ENCODE measurements at regions not wholly inside any gene's neighbourhood (a gene's known extent, or its start where the extent isn't known, plus 50 kb on each side); places are given as distances from the start of the nearest gene placed in this dataset.

DNA sequence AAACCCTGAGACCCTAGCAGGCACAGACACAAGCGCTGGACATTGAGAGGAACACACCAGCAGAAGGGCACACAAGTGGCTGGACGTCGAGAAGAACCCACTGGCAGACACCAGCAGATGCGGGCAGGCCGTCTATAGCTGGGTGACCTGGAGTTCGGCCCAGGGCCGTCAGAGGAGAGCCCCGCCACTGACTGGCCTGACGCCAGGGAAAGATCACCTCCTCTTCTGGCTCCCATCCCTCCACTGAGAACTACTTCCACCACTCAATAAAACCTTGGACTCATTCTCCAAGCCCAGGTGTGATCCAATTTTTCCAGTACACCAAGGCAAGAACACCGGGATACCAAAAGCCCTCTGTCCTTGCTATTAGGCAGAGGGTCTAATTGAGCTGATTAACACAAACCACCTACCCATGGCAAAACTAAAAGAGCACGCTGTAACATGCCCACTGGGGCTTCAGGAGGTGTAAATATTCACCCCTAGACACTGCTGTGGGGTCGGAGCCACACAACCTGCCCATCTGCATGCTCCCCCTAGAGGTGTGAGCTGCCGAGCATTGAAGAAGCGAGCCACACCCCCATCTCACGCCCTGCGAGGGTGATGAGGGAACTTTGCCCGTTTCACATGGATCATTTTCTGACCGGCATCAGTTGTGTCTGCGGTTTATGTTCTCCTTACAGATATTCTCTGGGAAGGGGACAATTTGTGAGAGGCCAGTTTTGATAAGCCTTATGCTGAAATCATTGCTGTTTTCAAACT lies 104.8 kb downstream of the HLX start:
- DNase-seq, result no peak

DNA sequence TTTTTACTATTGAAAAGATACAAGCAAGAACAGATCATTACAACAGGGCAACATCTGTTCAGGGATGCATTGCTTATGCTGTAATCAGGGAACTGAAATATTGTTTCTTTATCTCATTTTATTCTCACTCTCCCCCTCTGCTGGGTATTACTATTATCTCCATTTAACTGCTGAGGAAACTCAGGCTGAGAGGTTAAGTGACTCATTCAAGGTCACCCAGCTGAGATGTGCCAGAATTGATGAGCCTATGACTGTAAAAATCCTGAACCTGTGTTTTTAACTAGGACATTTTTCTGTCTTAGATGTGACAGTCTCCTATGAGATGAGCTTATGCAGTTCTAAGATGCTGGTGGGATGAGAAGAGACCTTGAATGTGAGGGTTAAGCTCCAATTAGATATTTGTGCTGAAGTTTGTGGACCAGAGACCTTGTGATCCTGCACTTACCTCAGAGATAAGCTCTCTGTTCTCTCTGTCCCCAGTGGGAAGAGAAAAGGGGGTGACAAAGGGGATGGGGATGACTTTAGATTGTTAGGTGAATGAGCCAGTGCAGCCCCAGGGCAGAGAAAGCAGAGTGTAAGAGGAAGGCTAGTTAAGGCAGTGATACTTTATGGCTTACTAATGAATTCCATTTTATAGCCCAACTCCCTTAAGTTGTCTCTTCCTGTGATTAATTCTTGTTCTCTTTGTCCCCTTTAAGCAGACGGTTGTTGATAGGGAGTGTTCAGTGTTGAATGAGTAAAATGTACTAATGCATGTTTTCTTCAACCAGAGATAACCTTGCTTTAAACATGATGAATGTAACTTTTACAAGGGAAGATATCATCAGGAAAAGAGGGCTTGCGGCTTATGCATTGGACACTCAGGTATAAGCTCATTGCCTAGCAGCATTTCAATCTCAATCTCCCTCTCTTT lies 111.4 kb downstream of the HLX start:
- peak in 1 of 2 donors; percentile 8 for DNase-seq

- no peak for DNase-seq
Observed at GRCh38 chr1:220991506-220991905, 112.3 kb downstream of the HLX start.

DNA sequence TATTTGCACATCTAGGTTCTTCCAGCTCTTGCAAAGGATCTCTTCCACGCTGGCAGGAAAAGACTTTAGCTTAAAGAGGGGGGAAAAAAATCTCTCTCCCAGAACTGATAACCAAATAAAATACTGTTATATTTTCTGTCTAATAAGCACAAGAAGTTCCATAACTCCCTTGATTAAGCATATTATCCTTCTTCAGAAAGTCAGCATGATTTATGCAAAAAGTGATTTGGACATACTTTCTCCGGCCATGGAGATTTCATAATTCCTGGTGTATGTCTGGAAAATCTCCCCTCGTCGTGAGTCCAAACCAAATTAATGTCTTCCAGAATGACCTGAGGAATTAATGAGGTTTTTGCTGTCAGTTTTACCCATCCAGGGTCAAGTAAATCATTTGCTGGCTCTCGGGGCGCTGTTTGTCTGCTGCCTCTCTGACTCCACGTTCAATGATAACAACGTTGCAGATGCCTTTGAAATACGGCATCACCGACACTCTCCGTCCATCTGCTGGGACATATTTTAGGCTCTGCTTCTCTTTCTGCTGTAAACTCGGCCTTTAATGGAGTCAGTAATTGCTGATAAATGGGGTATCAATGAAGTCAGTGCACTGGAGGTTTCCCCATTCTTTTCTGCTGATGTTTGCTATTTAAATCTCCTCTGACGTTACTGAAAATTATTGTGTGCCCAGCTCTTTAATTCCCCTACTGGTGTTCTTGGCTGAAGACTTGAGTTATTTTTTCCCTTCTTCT lies 112.9 kb downstream of the HLX start:
- DNase-seq, result no peak

- DNase-seq, result no peak
Observed at GRCh38 chr1:220992705-220993052, 113.4 kb downstream of the HLX start.

DNA sequence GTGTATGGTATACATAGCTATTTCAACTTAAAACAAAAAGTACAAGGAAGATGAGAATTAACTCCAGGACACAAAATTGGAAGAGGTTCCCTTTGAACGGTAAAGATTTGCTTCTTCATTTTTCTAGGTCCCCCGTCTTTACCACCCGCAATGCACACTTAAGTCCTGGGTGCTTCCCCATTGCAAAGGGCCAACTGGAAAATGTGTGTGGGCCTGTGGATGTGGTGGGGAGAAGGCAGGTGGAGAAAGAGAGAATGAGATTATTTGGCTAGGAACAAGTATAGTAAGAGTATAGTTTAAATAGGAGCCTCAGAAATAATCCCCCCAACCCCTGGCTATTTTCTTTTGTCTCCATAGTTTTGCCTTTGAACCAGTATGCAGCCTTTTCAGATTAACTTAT lies 115.4 kb downstream of the HLX start:
- no peak for DNase-seq

DNA sequence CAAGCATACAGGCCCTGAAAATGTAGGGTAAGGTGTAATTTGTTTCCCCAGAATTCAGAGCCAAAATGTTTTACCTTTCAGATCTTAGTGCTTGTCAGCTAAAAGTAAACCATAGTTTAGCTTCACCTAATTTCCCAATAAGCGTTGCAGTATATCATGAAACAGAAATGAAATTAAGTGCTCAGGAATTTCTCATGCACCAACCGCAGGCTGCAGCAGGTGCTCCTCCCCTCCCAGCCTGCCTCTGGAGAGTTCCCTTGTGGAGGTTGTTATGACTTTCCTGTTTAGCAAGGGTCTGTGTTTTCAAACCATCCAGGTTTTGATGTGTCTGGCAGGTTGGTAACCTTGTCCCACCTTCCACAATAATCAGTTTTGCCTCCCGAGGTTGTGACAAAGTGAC lies 118.5 kb downstream of the HLX start:
- no peak for DNase-seq

GRCh38 chr1:220999872-221000863 lies 120.9 kb downstream of the HLX start:
- DNase-seq, result peak; percentile 35 to 68

- DNase-seq, result no peak
Observed at GRCh38 chr1:221001167-221001566, 121.9 kb downstream of the HLX start.

DNA sequence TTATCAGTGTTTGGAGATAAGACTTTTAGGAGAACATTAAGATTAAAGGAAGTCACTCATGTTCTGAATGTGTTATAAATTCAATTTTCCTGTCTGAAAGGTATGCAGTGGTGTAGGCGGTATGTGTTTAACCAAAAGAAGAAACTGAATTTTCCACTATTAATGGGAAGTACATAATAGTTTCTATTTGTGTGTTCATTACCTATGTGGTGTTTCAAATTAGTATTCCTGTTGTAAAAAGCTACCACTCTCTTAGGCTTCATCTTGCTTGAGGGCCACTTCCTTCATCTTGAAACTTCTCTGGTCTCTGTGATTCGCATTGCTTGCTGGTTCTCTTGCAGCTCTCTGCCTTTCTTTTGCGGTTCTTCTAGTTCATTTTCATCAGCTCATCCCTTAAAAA lies 123.4 kb downstream of the HLX start:
- DNase-seq, result no peak

DNA sequence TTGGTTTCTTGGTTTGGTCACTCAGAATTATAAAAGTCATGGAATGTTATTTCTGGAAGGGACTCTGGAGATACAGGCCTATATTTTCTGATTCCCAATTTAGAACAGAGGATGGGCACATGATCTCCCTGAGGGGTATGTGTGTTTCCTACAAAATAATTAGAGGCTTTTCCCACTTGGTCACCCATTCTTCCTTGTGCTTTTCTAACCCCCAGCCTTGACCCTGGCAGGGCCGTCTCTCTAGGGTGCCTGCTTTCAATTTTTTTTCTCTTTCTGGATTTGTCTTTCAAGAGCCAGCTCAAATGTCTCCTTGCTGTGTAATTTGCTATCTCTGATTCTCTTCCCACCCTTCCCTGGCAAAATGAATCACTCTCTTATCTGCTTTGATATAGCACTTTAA lies 131.9 kb downstream of the HLX start:
- DNase-seq, result no peak

DNA sequence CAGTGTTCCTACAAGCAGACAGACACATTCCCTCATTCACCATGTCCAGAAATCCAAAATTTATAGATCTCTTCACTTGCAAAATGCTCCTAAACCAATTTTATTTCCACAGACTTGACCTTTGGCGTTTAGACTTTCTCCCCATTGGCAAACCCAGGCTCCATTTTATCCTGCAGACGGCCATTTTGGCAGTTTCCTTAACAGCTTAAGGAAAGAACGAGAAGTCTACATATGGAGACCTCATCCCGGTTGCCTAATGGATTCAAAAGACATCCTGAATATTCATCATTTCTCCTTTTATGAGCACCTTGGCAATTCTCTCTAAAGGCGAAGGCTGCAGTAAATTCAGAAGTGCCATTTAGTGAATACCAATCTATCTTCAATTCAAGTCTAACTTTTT lies 132.9 kb downstream of the HLX start:
- DNase-seq, result no peak

DNA sequence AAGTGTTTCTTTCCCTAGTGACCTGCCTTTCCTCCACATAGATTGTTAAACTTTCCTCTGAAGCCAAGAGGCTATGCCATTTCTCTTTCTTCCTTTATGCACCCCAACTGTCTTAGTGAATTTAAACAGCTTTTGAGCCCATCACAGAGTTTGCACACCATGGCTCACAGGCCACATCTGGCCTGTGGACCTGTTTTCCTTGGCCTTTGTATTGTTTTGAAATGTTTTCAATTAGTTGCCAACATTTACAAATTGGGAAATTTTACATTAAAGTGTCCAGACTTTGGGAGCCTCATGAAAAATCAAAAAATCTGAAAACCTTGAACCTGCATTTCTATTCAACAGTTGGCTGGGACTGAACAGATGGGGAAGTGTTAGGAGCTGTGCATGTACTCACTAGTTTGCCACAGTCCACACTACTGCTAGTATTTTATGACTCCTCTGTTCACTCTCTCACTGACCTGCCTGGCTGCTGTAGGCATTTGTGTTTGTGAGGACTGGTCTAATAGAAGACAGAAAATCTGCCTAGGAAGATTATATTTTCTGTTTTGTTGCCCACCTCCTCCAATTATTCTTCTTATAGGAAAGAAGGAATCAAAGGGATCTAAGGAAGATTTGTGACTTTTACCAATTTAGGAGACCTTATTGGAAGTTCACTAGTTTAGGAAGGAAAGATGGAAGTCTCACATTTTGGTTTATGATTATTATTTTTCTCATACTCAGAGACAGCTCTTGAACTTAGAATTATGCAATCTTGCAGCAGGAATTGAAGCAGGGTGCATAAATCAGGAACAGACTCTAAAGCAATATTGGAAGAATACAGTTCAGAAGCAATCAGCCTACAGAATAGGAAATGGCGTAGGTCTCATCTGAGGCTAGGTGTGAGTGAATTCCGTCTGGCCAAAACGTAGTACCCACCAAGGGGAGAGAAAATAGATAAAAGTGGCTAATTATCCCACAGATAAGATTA lies 134.7 kb downstream of the HLX start:
- DNase-seq, result no peak

DNA sequence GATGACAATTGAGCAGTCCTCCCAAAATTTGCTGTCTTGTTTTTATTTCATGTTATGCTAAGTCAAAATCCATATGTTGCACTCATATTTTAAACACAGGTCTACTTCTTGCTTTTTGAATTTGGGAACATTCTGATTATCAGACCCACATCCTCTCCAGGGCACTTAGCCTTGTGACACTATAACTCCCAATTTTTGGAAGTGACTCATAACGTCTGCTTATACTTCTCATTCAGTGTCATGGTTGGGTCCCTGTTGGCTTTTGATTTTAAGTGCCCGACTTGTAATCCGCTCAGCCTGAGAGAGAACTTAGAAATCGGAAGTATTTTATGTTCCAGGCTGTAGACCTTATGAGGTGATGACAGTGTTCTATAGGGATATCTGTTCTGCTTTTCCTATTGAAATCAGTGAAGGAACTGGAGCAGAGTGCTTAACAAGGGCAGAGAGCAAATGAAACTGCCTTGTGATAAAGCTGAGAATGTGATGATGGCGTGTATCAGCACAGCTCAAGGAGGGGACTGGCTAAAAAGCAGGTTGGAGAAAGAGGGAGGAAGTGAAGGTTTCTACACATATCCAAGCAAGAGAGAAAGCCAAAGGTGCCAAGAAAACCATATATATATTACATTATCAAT lies 136.0 kb downstream of the HLX start:
- DNase-seq, result no peak

DNA sequence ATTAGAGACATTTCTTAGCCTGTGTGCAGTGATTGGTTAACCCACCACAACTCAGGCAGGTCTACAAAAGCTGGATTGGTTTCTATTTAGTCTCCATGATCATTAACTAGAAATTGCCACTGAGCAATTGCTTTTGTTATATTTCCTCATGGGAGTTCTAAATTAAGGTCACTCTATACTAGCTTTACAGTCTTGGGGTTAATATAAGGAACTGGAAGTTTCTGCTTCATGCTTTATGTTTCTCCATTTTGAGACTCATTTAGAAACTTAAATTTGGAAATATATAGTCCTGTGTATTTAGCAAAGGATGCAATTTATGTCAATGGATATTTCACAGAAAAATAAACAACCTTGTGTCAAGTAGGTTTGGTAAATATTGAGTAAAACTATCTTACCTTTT lies 137.5 kb downstream of the HLX start:
- DNase-seq, result no peak

GRCh38 chr1:221018414-221018813 lies 139.2 kb downstream of the HLX start:
- no peak for DNase-seq

DNA sequence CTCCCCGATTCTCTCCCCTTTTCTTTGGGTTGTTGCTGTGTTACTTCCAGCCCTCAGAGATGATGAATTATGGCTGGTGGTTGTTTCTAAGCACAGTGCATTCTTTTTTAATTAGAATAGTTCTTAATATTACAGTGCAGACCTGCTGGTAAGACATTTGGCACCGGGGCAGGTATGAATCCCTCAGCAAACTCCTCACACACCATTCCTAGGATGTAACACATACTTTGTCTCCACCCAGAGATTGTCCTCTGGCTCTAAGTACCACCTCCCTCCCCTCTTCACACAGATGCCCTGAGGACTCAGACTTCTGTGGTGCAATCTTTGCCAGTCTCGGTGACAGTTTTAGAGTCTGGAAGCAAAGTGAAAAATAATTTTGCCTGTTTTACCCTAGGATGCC lies 143.1 kb downstream of the HLX start:
- DNase-seq, result no peak

DNA sequence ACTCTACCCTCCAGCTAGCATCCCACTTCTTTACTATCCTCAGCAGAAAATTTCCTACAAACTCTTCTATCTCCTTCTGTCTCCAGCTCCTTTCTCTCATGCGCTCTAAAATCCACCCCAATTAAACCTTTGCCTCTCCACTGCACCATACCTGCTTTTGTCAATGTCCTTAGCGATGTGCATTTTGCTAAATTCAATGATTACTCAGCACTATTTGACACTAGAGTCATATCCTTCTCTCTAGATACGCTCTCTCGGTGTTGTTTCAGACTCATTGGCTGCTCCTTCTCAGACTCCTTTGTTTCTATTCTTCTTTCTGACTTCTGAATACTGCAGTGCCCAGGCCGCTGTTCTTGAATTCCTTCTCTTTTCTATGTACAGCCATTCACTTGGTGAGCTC lies 144.2 kb downstream of the HLX start:
- no peak for DNase-seq

DNA sequence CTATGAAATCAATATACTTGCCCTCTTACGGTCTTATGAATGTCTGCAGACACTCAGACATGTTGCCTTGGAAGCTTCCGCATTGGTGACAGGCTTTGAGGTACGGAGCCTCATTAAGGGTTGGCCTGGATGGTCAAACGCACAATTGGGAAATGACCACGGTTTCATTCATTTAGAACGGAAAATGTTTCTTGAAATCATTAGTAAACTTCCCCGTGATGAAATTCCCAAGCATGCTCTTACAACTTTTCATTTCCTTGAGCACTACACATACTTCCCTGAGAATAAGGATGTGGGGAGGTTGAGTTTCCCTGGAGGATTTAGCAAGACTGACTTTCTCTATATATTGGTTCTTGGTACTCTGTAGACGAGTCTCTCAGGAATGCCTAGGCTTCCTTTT lies 146.3 kb downstream of the HLX start:
- no peak for DNase-seq

- DNase-seq, result no peak
Observed at GRCh38 chr1:221025956-221026355, 146.7 kb downstream of the HLX start.
